Suprapubic skin (tissue), 4 donors: ENCODE measurements at regions not wholly inside any gene's neighbourhood (a gene's known extent, or its start where the extent isn't known, plus 50 kb on each side); places are given as distances from the start of the nearest gene placed in this dataset.
"Not testable (repeated sequence)": the region's sequence is repeated elsewhere in the genome, so short reads cannot be mapped to it uniquely, and the experiment has no call there.

Experiments
- DNase-seq, 2 donors: peaks; one replicate each; pipeline ENCODE4 v3.0.0-alpha.2; 2019; ENCODE audit warnings: low spot score in 2 of 2
- H3K27ac ChIP-seq: fragments of 200-600 bp; sonication (generic); one replicate; pipeline ENCODE4 v1.5.1; 2019
- H3K27me3 ChIP-seq: fragments of 200-600 bp; sonication (generic); one replicate; pipeline ENCODE4 v1.5.1; 2019
- H3K36me3 ChIP-seq: fragments of 200-600 bp; sonication (generic); one replicate; pipeline ENCODE4 v1.5.1; 2019
- H3K4me1 ChIP-seq: fragments of 200-600 bp; sonication (generic); one replicate; pipeline ENCODE4 v1.5.1; 2019
- H3K4me3 ChIP-seq: fragments of 200-600 bp; sonication (generic); one replicate; pipeline ENCODE4 v1.5.1; 2019; ENCODE audit warnings: mild to moderate bottlenecking
- H3K9me3 ChIP-seq: fragments of 200-600 bp; sonication (generic); one replicate; pipeline ENCODE4 v1.5.1; 2019
- EP300 ChIP-seq: sonication (generic); formaldehyde crosslinking; IDR thresholded peaks from one replicate; pipeline ENCODE4 v1.6.1; 2017; ENCODE audit warnings: antibody characterized with exemption
- POLR2A ChIP-seq, 2 donors: fragments of 450-650 bp; IDR thresholded peaks; one replicate each; pipeline ENCODE4 v1.6.1; 2017; ENCODE audit warnings: antibody characterized with exemption in 2 of 2, mild to moderate bottlenecking in 2 of 2, moderate library complexity in 2 of 2
- POLR2AphosphoS5 ChIP-seq, 3 donors: sonication (generic); formaldehyde crosslinking; IDR thresholded peaks; one replicate each; pipeline ENCODE4 v1.6.1; 2017; ENCODE audit warnings: antibody characterized with exemption in 3 of 3
- WGBS: methylation state at CpG from one replicate; pipeline ENCODE4 v1.1.5; 2018; 5-methylcytosine and 5-hydroxymethylcytosine counted together
- TF ChIP-seq, protein P1 (sequence below), 2 donors: fragments of 200-600 bp in 1 of 2; fragments of 450-650 bp in 1 of 2; sonication (generic) in 1 of 2; IDR thresholded peaks; one replicate each; pipeline ENCODE4 v1.5.1; 2016 to 2019; ENCODE audit warnings: antibody characterized with exemption in 2 of 2, mild to moderate bottlenecking in 1 of 2, moderate library complexity in 1 of 2

DNA sequence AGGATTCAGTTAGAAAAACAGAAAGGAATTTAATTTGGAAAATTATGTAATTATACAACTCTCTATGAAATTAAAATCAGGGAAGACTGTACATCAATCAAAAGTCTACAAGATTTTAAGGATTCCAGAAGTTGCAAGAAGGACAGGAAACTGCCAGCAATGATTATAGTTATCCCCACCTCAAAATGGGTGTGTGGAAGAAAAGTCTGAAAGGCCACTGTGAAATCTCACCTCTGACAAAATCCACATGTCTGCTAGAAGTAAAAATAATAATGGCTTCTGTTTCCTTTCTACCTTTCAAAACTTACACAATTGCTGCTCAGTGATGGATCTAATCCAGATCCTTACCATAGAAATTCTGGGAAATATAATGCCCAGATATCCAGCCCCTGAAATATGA, 708.1 kb upstream of the ADGRL4 start:
- Histone ChIP-seq H3K9me3 (no peaks in the 10 kb centered on the region), H3K27me3 (no peaks in the 10 kb centered on the region), H3K4me1 (no peaks in the 10 kb centered on the region), H3K4me3 (no peak overlapping the region), H3K36me3 (no peaks in the 10 kb centered on the region), H3K27ac (no peak overlapping the region)
- DNase-seq: no peak
- TF ChIP-seq, protein P1, sequence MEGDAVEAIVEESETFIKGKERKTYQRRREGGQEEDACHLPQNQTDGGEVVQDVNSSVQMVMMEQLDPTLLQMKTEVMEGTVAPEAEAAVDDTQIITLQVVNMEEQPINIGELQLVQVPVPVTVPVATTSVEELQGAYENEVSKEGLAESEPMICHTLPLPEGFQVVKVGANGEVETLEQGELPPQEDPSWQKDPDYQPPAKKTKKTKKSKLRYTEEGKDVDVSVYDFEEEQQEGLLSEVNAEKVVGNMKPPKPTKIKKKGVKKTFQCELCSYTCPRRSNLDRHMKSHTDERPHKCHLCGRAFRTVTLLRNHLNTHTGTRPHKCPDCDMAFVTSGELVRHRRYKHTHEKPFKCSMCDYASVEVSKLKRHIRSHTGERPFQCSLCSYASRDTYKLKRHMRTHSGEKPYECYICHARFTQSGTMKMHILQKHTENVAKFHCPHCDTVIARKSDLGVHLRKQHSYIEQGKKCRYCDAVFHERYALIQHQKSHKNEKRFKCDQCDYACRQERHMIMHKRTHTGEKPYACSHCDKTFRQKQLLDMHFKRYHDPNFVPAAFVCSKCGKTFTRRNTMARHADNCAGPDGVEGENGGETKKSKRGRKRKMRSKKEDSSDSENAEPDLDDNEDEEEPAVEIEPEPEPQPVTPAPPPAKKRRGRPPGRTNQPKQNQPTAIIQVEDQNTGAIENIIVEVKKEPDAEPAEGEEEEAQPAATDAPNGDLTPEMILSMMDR (IDR thresholded peaks at IDR 0.05): no peak
- TF ChIP-seq POLR2A (IDR thresholded peaks at IDR 0.05) (no peak), POLR2AphosphoS5 (IDR thresholded peaks at IDR 0.05) (no peak), EP300 (no peak)

DNA sequence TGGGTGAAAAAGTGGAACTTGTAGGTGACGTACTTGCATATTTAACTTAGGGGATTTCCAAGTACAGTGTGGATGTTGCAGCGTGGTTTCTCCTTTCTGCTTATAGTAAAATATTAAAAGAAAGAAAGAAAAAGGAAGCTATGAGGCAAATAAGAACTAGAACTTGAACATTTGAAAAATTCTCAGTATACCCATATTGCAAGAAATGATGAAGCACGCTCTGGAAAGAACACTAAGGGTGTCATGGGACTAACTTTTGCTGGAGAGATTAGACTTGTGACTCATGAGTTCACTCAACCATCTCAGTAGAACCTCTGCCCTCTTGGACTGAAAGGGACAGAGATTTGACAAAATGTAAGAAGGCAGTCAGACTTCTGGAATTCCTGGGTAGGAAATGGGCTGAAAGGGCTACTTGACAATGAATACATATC, 704.5 kb upstream of the ADGRL4 start:
- no peaks in the 10 kb centered on the region for H3K4me1 ChIP-seq
- H3K36me3 ChIP-seq: no peaks in the 10 kb centered on the region
- TF ChIP-seq POLR2AphosphoS5 (IDR thresholded peaks at IDR 0.05) (no peak), EP300 (no peak), POLR2A (IDR thresholded peaks at IDR 0.05) (no peak)
- TF ChIP-seq, protein P1 (IDR thresholded peaks at IDR 0.05): no peak
- no peak overlapping the region for H3K27ac ChIP-seq
- H3K4me3 ChIP-seq: no peak overlapping the region
- no peaks in the 10 kb centered on the region for H3K9me3 ChIP-seq
- DNase-seq: no peak
- 81% methylated on average over 3 of the region's 3 CpGs for WGBS
- H3K27me3 ChIP-seq: no peaks in the 10 kb centered on the region

DNA sequence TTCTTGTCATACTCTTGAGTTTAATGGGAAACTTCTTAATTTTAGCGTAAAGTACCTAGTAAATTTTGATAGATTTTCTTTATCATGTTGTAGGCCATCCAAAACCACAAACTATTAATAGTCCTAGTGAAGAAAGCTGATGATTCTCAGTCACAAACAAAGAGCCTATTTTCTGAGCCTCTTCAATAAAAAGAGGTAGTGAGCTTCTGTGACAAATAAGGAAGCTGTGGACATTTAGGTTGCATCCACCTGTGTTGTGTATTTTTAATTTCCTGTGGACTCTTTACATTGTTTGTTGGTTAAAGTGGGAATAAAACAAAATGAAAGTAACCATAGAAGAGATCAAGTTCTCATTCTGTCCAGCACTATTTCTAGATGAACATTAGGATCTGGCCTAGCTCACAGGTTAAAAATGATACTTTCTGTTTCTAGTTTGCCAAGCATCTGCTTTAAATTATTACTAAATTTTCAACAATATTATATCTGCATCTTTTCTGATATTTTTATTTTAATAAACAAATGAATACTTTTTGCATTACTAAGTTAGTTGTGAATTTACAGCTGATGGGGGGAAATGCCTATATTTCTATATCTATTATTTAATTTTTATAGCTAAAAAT, 702.2 kb upstream of the ADGRL4 start:
- TF ChIP-seq POLR2A (IDR thresholded peaks at IDR 0.05) (no peak), POLR2AphosphoS5 (IDR thresholded peaks at IDR 0.05) (no peak), EP300 (no peak)
- TF ChIP-seq, protein P1 (IDR thresholded peaks at IDR 0.05): no peak
- Histone ChIP-seq H3K27me3 (no peaks in the 10 kb centered on the region), H3K4me1 (no peaks in the 10 kb centered on the region), H3K27ac (no peak overlapping the region), H3K36me3 (no peaks in the 10 kb centered on the region), H3K9me3 (no peaks in the 10 kb centered on the region), H3K4me3 (no peak overlapping the region)
- 74% methylated on average over 1 of the region's 1 CpG for WGBS
- no peak for DNase-seq

DNA sequence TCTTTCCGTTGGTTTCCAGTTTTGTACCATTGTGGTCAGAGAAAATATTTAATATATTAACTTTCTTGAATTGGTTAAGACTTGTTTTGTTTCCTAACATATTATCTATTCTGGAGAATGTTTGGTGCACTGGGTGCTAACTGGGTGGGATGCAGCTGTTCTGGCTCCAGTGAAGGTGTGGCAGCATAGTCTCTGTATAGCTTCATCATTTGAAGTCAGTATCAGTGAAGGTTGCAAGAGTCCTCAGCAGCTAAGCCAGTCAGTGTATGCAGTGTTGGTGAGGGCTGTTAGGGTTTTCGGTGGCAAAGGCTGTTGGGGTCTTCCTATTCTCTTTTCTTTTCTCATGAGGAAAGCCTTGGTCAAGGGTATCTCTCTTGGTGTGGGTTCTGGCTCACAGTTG, 698.7 kb upstream of the ADGRL4 start:
- TF ChIP-seq POLR2AphosphoS5 (IDR thresholded peaks at IDR 0.05): no peak
- no peak for TF ChIP-seq EP300
- TF ChIP-seq POLR2A (IDR thresholded peaks at IDR 0.05): no peak
- TF ChIP-seq, protein P1 (IDR thresholded peaks at IDR 0.05): no peak
- H3K27me3 ChIP-seq: no peaks in the 10 kb centered on the region

DNA sequence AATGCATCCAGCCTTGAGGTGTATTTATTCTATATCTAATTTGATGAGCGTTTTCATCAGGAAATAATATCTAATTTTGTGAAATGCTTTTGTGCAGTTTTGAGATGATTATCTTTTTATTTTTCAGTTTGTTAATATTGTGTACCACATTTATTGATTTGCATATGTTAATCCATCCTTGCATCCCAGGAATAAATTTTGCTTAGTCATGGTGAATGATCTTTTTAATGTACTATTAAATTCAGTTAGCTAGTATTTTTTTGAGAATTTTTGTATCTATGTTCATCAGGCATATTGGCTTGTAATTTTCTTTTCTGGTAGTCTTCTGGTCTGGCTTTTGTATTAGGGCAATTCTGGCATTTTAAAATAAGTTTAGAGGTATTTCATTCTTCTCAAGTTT, 697.5 kb upstream of the ADGRL4 start:
- H3K4me1 ChIP-seq: no peaks in the 10 kb centered on the region
- no peak for DNase-seq
- no peak overlapping the region for H3K27ac ChIP-seq
- TF ChIP-seq, protein P1 (IDR thresholded peaks at IDR 0.05): no peak
- no peak overlapping the region for H3K4me3 ChIP-seq
- H3K9me3 ChIP-seq: no peaks in the 10 kb centered on the region
- no peaks in the 10 kb centered on the region for H3K27me3 ChIP-seq
- 94% methylated on average over 1 of the region's 1 CpG for WGBS
- H3K36me3 ChIP-seq: no peaks in the 10 kb centered on the region

More for the DNA sequence above, 698.7 kb upstream of the ADGRL4 start:
- Histone ChIP-seq H3K27ac (no peak overlapping the region), H3K9me3 (no peaks in the 10 kb centered on the region), H3K4me3 (no peak overlapping the region), H3K4me1 (no peaks in the 10 kb centered on the region), H3K36me3 (no peaks in the 10 kb centered on the region)
- 91% methylated on average over 2 of the region's 2 CpGs for WGBS
- no peak for DNase-seq

DNA sequence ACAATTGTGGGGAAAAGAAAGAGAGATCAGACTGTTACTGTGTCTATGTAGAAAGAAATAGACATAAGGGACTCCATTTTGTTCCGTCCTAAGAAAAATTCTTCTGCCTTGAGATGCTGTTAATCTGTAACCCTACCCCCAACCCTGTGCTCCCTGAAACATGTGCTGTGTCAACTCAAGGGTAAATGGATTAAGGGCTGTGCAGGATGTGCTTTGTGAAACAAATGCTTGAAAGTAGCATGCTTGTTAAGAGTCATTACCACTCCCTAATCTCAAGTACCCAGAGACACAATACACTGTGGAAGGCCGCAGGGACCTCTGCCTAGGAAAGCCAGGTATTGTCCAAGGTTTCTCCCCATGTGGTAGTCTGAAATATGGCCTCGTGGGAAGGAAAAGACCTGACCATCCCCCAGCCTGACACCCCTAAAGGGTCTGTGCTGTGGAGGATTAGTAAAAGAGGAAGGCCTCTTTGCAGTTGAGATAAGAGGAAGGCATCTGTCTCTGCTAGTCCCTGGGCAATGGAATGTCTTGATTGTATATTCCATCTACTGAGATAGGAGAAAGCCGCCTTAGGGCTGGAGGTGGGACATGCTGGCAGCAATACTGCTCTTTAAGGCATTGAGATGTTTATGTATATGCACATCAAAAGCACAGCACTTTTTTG, 695.9 kb upstream of the ADGRL4 start:
- not testable (repeated sequence) for H3K27me3 ChIP-seq, H3K4me3 ChIP-seq, H3K4me1 ChIP-seq, H3K36me3 ChIP-seq, H3K9me3 ChIP-seq, DNase-seq, H3K27ac ChIP-seq
- 26% methylated on average over 4 of the region's 4 CpGs for WGBS
